Heart right ventricle (tissue), 16 donors: ENCODE measurements at regions not wholly inside any gene's neighbourhood (a gene's known extent, or its start where the extent isn't known, plus 50 kb on each side); places are given as distances from the start of the nearest gene placed in this dataset.

ENCODE experiments used
- ATAC-seq, 8 donors: fragments of 200-7000 bp; cut with Tn5 transposase; one replicate each; pipeline ENCODE4 v1.9.1; 2020; ENCODE audit warnings: mild to moderate bottlenecking in 8 of 8, moderate library complexity in 8 of 8, moderate number of reproducible peaks in 1 of 8
- DNase-seq, 2 donors: peaks; one replicate each; pipeline ENCODE4 v3.0.0-alpha.2; 2020
- H3K27ac ChIP-seq, 10 donors: fragments of 200-600 bp; sonication (generic) in 2 of 10; one replicate each; pipeline versions ENCODE4 v1.5.0 to v1.8.0; 2020 to 2022; ENCODE audit warnings: mild to moderate bottlenecking in 3 of 10
- H3K27me3 ChIP-seq, 7 donors: fragments of 200-600 bp; one replicate each; pipeline ENCODE4 v1.8.0; 2021 to 2022; ENCODE audit warnings: mild to moderate bottlenecking in 2 of 7
- H3K36me3 ChIP-seq, 9 donors: fragments of 200-600 bp; sonication (generic) in 1 of 9; one replicate each; pipeline versions ENCODE4 v1.5.0 to v1.8.0; 2020 to 2022; ENCODE audit warnings: mild to moderate bottlenecking in 2 of 9
- H3K4me1 ChIP-seq, 9 donors: fragments of 200-600 bp; sonication (generic) in 1 of 9; one replicate each; pipeline versions ENCODE4 v1.5.0 to v1.8.0; 2020 to 2022; ENCODE audit warnings: mild to moderate bottlenecking in 4 of 9
- H3K4me3 ChIP-seq, 10 donors: fragments of 200-600 bp; sonication (generic) in 2 of 10; one replicate each; pipeline versions ENCODE4 v1.5.0 to v1.8.0; 2020 to 2022; ENCODE audit warnings: mild to moderate bottlenecking in 7 of 10, moderate library complexity in 2 of 10
- H3K9me3 ChIP-seq, 11 donors: fragments of 200-600 bp in 10 of 11; sonication (generic) in 2 of 11; one replicate each; pipeline versions ENCODE4 v1.5.0 to v1.8.0; 2013 to 2022; ENCODE audit warnings: mild to moderate bottlenecking in 2 of 11, control low read depth in 1 of 11, moderate library complexity in 1 of 11
- WGBS, 2 donors: extraction: QIAGEN DNeasy Blood & Tissue Kit; methylation state at CpG; one replicate each; pipeline ENCODE4 v1.1.7; 2013; ENCODE audit warnings: inconsistent platforms in 1 of 2; 5-methylcytosine and 5-hydroxymethylcytosine counted together
- intact Hi-C, 10 donors: fragments of 100-400 bp; cut with DNase I; formaldehyde crosslinking; loops; one replicate each; pipeline versions ENCODE4 v1.11.1 to v1.14.2; 2022
- TF ChIP-seq, protein P1 (sequence below), 9 donors: fragments of 200-600 bp; sonication (generic) in 2 of 9; IDR thresholded peaks; one replicate each; pipeline versions ENCODE4 v1.5.0 to v1.8.0; 2021 to 2022; ENCODE audit warnings: antibody characterized with exemption in 9 of 9, mild to moderate bottlenecking in 5 of 9, moderate library complexity in 1 of 9
- donor health status: Arrhythmogenic right ventricular cardiomyopathy.
- donor health status: ischemic (EF 13 %, LVEDD 7.1; RV severe dilation, severe dysfunction).
- donor health status: healthy with polysubstance abuse.
- donor health status: DM: no; HTN: yes; CAD: no.
- donor health status: DM: no; HTN: no; CAD: no.
- donor health status: ischemic (EF 25% LVEDD 6.9; RV normal size, moderate dysfunction).
- donor health status: ischemic (EF 25% LVEDD 5.7; RV mildly dilated, moderate dysfunction).
- donor health status: healthy.
- donor health status: DM: yes; HTN: yes; CAD: no.
- donor health status: Ischemic cardiomyopathy.
- donor health status: ischemic (EF 35%, LVEDD 5.7; RV mildly dilated, moderate dysfunction).
- donor health status: nonischemic (EF 11% LVEDD 7.7; RV severe dilation, severe dysfunction).
- donor health status: DM: yes; HTN: yes; CAD: no.
- donor health status: PGD.
- donor health status: ischemic (EF 29% LVEDD 5.4; RV normal size, mild dysfunction).
- donor health status: nonischemic (EF 23%, LVEDD 6.1; RV moderate dilation, normal function).

DNA sequence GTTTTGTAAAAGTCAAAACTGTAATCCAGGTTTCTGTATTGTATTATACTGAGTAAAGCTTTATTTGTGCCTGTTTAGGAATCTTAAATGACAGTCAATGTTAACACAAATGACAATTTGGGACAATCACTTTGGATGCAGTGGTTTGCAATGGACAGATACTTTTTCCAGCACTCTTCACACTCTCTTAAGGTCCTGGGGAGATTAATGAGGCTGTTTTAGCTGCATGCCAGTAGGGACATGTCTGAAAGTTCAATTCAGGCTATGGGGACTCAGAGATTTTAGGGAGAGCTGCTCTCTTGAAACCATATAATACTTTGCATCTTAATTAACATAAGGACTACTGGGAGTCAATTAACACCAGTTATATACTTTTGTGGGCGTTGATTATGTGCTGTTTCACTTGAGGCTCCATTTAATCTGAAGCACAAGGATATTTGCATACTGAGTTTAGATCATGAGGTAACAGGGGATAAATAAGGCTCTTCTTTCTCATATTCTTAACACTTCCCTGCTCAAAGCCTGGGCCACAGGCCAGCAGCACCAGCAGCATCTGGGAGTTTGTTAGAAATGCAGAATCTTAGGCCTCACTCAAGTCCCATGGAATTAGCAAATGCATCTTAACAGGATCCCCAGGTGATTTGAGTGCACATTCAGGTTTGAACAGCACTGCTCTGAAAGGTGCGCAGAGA, 972.8 kb downstream of the PLOD2 start:
- Histone ChIP-seq H3K36me3 (no peaks in the 10 kb centered on the region), H3K4me3 (no peak overlapping the region), H3K27ac (no peak overlapping the region), H3K27me3 (no peaks in the 10 kb centered on the region), H3K4me1 (no peaks in the 10 kb centered on the region), H3K9me3 (peaks cover 0 to 5% (median 0%) of the 10 kb centered on the region in 11 donors)
- TF ChIP-seq, protein P1, sequence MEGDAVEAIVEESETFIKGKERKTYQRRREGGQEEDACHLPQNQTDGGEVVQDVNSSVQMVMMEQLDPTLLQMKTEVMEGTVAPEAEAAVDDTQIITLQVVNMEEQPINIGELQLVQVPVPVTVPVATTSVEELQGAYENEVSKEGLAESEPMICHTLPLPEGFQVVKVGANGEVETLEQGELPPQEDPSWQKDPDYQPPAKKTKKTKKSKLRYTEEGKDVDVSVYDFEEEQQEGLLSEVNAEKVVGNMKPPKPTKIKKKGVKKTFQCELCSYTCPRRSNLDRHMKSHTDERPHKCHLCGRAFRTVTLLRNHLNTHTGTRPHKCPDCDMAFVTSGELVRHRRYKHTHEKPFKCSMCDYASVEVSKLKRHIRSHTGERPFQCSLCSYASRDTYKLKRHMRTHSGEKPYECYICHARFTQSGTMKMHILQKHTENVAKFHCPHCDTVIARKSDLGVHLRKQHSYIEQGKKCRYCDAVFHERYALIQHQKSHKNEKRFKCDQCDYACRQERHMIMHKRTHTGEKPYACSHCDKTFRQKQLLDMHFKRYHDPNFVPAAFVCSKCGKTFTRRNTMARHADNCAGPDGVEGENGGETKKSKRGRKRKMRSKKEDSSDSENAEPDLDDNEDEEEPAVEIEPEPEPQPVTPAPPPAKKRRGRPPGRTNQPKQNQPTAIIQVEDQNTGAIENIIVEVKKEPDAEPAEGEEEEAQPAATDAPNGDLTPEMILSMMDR (IDR thresholded peaks at IDR 0.05), result no peak
- 88 to 92% methylated on average over 2 of the region's 2 CpGs for WGBS, 2 donors
- ATAC-seq (no peak), DNase-seq (no peak)
- intact Hi-C loops, result no loop called here

DNA sequence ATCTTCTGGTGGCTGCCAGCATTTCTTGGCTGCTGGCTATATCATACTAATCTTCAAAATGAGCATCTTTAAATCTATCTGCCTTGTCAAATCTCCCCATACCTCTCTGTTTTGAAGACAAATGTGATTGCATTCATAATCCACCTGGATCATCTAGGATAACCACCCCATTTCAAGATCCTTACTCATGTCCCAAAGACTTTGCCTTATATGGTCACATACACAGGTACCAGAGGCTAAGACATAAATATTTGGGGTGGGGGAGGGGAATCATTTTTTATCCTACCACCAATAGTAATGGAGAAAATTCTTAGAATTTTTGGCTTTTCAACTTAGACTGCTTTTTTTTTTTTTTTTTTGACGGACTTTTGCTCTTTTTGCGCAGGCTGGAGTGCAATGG, 970.8 kb downstream of the PLOD2 start:
- no peak overlapping the region for H3K4me3 ChIP-seq
- TF ChIP-seq, protein P1 (IDR thresholded peaks at IDR 0.05), result no peak
- no peaks in the 10 kb centered on the region for H3K36me3 ChIP-seq
- no peaks in the 10 kb centered on the region for H3K27me3 ChIP-seq
- DNase-seq (no peak), ATAC-seq (no peak)
- no peaks in the 10 kb centered on the region for H3K4me1 ChIP-seq
- 98 to 100% methylated on average over 2 of the region's 2 CpGs for WGBS, 2 donors
- intact Hi-C loops, result no loop called here
- no peak overlapping the region for H3K27ac ChIP-seq
- H3K9me3 ChIP-seq, result peaks cover 0 to 8% (median 0%) of the 10 kb centered on the region in 11 donors

DNA sequence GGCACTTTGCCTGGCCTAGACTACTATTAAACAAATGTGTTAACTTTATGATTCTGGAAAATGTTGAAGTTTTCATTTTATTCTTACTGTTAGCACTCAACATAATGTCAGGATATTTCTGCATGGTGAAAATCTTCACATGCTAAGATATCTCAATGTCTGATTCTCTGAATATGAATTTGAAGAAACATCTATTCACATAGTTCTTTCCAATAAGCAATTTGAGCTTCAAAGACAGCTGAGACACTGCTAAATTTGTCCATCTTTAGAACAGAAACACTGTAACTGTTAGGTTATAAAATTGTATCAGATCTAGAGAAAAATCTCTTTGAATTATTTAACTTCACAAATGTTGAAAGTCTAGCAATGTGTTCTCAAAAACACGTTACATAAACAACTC, 970.2 kb downstream of the PLOD2 start:
- intact Hi-C loops, result no loop called here
- Histone ChIP-seq H3K4me3 (no peak overlapping the region), H3K4me1 (no peaks in the 10 kb centered on the region), H3K27ac (no peak overlapping the region), H3K9me3 (peaks cover 0 to 8% (median 0%) of the 10 kb centered on the region in 11 donors), H3K27me3 (no peaks in the 10 kb centered on the region), H3K36me3 (no peaks in the 10 kb centered on the region)
- no peak for DNase-seq
- no peak for ATAC-seq
- TF ChIP-seq, protein P1 (IDR thresholded peaks at IDR 0.05), result no peak
- WGBS, 2 donors, result 82 to 90% methylated on average over 1 of the region's 1 CpG

DNA sequence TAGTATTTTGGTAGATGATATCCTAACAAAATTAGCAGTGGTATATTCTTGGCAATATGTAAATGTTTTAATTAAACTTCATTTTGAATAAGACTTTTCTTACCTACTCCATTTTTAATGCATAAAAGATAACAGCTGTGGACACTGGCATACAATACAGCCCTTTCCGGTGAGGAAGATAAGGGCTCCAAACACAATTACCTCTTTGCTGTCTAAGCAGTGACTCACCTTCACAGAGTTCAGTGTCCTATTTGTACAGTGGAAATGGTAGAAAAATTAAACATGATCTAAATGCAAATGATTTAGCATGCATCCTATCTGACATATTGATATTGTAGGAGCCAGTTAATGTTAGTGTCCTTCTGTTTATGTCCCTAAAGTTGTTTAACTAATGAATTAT, 969.4 kb downstream of the PLOD2 start:
- ATAC-seq (no peak), DNase-seq (no peak)
- no peaks in the 10 kb centered on the region for H3K36me3 ChIP-seq
- TF ChIP-seq, protein P1 (IDR thresholded peaks at IDR 0.05), result no peak
- intact Hi-C loops, result no loop called here
- no peaks in the 10 kb centered on the region for H3K27me3 ChIP-seq
- WGBS, 2 donors, result 35 to 60% methylated on average over 1 of the region's 1 CpG
- no peak overlapping the region for H3K4me3 ChIP-seq
- no peak overlapping the region for H3K27ac ChIP-seq
- H3K4me1 ChIP-seq, result no peaks in the 10 kb centered on the region
- H3K9me3 ChIP-seq, result peaks cover 0 to 8% (median 0%) of the 10 kb centered on the region in 11 donors
